Testis (tissue), 2 donors: ENCODE measurements at regions not wholly inside any gene's neighbourhood (a gene's known extent, or its start where the extent isn't known, plus 50 kb on each side); places are given as distances from the start of the nearest gene placed in this dataset.

ENCODE experiments used
- DNase-seq: peaks from one replicate; pipeline ENCODE4 v3.0.0-alpha.2; 2019
- H3K27ac ChIP-seq, 2 donors: fragments of 200-600 bp; sonication (generic); one replicate each; pipeline ENCODE4 v1.5.1; 2019
- H3K27me3 ChIP-seq: fragments of 200-600 bp; sonication (generic); one replicate; pipeline ENCODE4 v1.5.1; 2019
- H3K36me3 ChIP-seq: fragments of 200-600 bp; sonication (generic); one replicate; pipeline ENCODE4 v1.5.1; 2017; ENCODE audit warnings: low read depth; ENCODE audit errors: missing control alignments
- H3K4me1 ChIP-seq: fragments of 200-600 bp; sonication (generic); one replicate; pipeline ENCODE4 v1.5.1; 2019
- H3K4me3 ChIP-seq, 2 donors: fragments of 200-600 bp; sonication (generic); one replicate each; pipeline ENCODE4 v1.5.1; 2017 to 2019
- H3K9me3 ChIP-seq: fragments of 200-600 bp; sonication (generic); one replicate; pipeline ENCODE4 v1.5.1; 2017
- CTCF ChIP-seq, 3 experiments: fragments of 450-650 bp in 2 of 3; fragments of 200-600 bp in 1 of 3; sonication (generic) in 1 of 3; IDR thresholded peaks; one replicate each; pipeline ENCODE4 v1.5.1; 2016 to 2019; ENCODE audit warnings: antibody characterized with exemption in 3 of 3, mild to moderate bottlenecking in 2 of 3, moderate library complexity in 1 of 3
- POLR2A ChIP-seq: fragments of 450-650 bp; IDR thresholded peaks from one replicate; pipeline ENCODE4 v1.6.1; 2017; ENCODE audit warnings: antibody characterized with exemption, mild to moderate bottlenecking, moderate library complexity
- WGBS, 2 donors: methylation state at CpG; one replicate each; pipeline ENCODE4 v1.1.5; 2018; 5-methylcytosine and 5-hydroxymethylcytosine counted together
- intact Hi-C: fragments of 100-400 bp; cut with DNase I; formaldehyde crosslinking; loops from one replicate; pipeline ENCODE4 v1.15.1; 2023; ENCODE audit warnings: low total_unique reads

- intact Hi-C loops, result no loop called here
- 73 to 89% methylated on average over 2 of the region's 2 CpGs for WGBS, 2 donors
- DNase-seq, result no peak
- Histone ChIP-seq H3K36me3 (no peaks in the 10 kb centered on the region), H3K27me3 (no peaks in the 10 kb centered on the region), H3K27ac (no peak overlapping the region), H3K4me1 (no peaks in the 10 kb centered on the region), H3K9me3 (no peaks in the 10 kb centered on the region), H3K4me3 (no peak overlapping the region)
- TF ChIP-seq POLR2A (no peak), CTCF (IDR thresholded peaks at IDR 0.05) (no peak)
These were observed 55.2 kb downstream of the TTC32 start for GRCh38 chr2:19846567-19846966.

DNA sequence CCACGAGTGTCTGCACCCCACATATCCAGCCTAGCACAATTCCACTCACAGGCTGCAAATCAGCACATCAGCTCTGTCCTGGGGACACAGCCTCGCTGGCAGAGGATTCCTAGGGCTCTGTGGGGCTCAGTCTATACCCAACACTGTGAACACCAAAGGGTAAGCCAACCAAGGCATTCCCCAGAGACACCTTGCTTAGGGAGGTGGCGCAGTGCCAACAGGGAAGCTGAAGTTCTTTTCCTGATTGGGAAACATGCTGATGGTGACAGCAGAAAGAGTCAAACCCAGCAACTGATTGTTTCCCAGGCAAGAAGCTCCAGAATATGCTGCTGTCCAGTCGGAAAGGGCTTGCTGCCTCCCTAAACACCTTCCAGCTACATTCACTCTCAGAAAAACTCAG is 55.8 kb downstream of the TTC32 start:
- no peaks in the 10 kb centered on the region for H3K36me3 ChIP-seq
- 82 to 87% methylated on average over 4 of the region's 4 CpGs for WGBS, 2 donors

GRCh38 chr2:19845323-19845920 is 56.4 kb downstream of the TTC32 start:
- intact Hi-C loops, result no loop called here
- no peaks in the 10 kb centered on the region for H3K4me1 ChIP-seq
- no peaks in the 10 kb centered on the region for H3K9me3 ChIP-seq
- 88% methylated on average over 5 of the region's 5 CpGs for WGBS, 2 donors
- H3K4me3 ChIP-seq, result no peak overlapping the region
- H3K27ac ChIP-seq, result no peak overlapping the region
- no peak for TF ChIP-seq CTCF (IDR thresholded peaks at IDR 0.05)
- no peak for TF ChIP-seq POLR2A
- no peaks in the 10 kb centered on the region for H3K36me3 ChIP-seq
- DNase-seq, result no peak
- H3K27me3 ChIP-seq, result no peaks in the 10 kb centered on the region

More for the DNA sequence above, 55.8 kb downstream of the TTC32 start:
- H3K27me3 ChIP-seq, result no peaks in the 10 kb centered on the region
- intact Hi-C loops, result no loop called here
- TF ChIP-seq CTCF (IDR thresholded peaks at IDR 0.05), result no peak
- no peak for TF ChIP-seq POLR2A
- no peaks in the 10 kb centered on the region for H3K4me1 ChIP-seq
- H3K27ac ChIP-seq, result no peak overlapping the region
- DNase-seq, result no peak
- no peaks in the 10 kb centered on the region for H3K9me3 ChIP-seq
- H3K4me3 ChIP-seq, result no peak overlapping the region

DNA sequence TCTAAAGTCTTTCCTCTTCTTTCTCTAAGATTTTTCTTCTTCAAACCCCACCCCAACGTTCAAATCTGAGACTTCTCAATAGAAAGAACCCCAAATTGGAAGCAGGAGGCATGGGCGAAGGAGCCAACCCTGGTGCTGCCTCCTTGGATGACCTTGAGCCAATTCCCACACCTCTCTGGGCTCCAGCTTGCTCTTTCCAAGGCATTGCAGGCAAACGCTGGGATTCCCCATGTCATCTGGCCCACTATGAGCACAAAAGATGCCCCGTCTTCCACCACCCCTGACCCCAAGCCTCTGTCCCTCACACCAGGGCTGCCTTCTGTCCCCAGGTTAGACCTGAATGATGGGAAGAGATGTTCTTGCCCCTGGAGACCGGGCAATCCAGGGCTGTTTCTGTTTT is 57.0 kb downstream of the TTC32 start:
- no peaks in the 10 kb centered on the region for H3K4me1 ChIP-seq
- H3K4me3 ChIP-seq, result no peak overlapping the region
- no peaks in the 10 kb centered on the region for H3K27me3 ChIP-seq
- intact Hi-C loops, result no loop called here
- H3K9me3 ChIP-seq, result no peaks in the 10 kb centered on the region
- no peak for DNase-seq
- H3K27ac ChIP-seq, result no peak overlapping the region
- 79 to 84% methylated on average over 5 of the region's 5 CpGs for WGBS, 2 donors
- H3K36me3 ChIP-seq, result no peaks in the 10 kb centered on the region
- no peak for TF ChIP-seq CTCF (IDR thresholded peaks at IDR 0.05)
- no peak for TF ChIP-seq POLR2A

DNA sequence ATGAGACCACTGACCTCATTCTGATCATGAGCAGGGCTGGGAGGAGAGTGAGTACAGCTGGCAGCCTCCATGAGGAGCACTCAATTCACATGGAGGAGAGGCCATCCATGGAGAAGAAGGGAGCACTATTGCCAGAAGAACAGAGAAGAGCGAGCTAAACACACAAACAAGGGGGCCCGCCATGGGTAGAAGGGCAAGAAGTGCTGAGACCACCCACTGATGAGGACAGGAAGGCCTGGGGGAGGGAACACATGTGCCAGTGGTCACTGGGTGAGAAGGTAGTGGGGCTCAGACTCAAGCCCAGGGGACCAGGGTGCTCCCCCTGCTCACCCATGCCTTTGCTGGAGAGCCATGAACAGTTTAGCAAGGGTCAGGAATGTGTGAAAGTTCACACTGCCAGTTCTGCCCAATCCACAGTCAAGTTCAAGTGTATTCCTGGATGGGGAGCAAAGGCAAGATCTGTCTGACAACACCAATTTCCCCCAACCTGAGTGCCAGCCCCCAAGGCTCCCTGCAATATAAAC is 57.7 kb downstream of the TTC32 start:
- 96 to 100% methylated on average over 2 of the region's 2 CpGs for WGBS, 2 donors
- no peak overlapping the region for H3K4me3 ChIP-seq
- no peaks in the 10 kb centered on the region for H3K27me3 ChIP-seq
- H3K27ac ChIP-seq, result no peak overlapping the region
- H3K36me3 ChIP-seq, result no peaks in the 10 kb centered on the region
- intact Hi-C loops, result no loop called here
- DNase-seq, result no peak
- no peaks in the 10 kb centered on the region for H3K9me3 ChIP-seq
- TF ChIP-seq CTCF (IDR thresholded peaks at IDR 0.05) (no peak), POLR2A (no peak)
- H3K4me1 ChIP-seq, result no peaks in the 10 kb centered on the region
